Neuronal stem cell (in vitro differentiated cells): ENCODE measurements at regions not wholly inside any gene's neighbourhood (a gene's known extent, or its start where the extent isn't known, plus 50 kb on each side); places are given as distances from the start of the nearest gene placed in this dataset.

Experiments used
- DNase-seq: peaks from one replicate; pipeline ENCODE4 v3.0.0-alpha.2; 2013; ENCODE audit warnings: low spot score
- H2AFZ ChIP-seq: one replicate; pipeline ENCODE4 v1.6.1; 2013; ENCODE audit warnings: mild to moderate bottlenecking, low read length, inconsistent platforms
- H2AK5ac ChIP-seq: 2 replicates; pipeline ENCODE4 v1.6.1; 2013; ENCODE audit warnings: low read depth, mild to moderate bottlenecking, inconsistent platforms, low read length, moderate library complexity, mixed read lengths
- H2BK120ac ChIP-seq: 2 replicates; pipeline ENCODE4 v1.6.1; 2013; ENCODE audit warnings: low read depth, mild to moderate bottlenecking, inconsistent platforms, low read length, moderate library complexity, mixed read lengths
- H2BK12ac ChIP-seq: one replicate; pipeline ENCODE4 v1.6.1; 2013; ENCODE audit warnings: low read length, inconsistent platforms
- H2BK15ac ChIP-seq: 2 replicates; pipeline ENCODE4 v1.6.1; 2013; ENCODE audit warnings: mild to moderate bottlenecking, low read length, inconsistent platforms, mixed read lengths
- H2BK5ac ChIP-seq: one replicate; pipeline ENCODE4 v1.6.1; 2013; ENCODE audit warnings: inconsistent platforms, mild to moderate bottlenecking, low read length, moderate library complexity
- H3K14ac ChIP-seq: one replicate; pipeline ENCODE4 v1.6.1; 2013; ENCODE audit warnings: low read length, inconsistent platforms
- H3K18ac ChIP-seq: 2 replicates; pipeline ENCODE4 v1.6.1; 2013; ENCODE audit warnings: low read length, inconsistent platforms
- H3K23ac ChIP-seq: 2 replicates; pipeline ENCODE4 v1.6.1; 2013; ENCODE audit warnings: low read depth, mild to moderate bottlenecking, mixed read lengths, low read length, inconsistent platforms; ENCODE audit not compliant: poor library complexity
- H3K27ac ChIP-seq: replicated peaks from 3 replicates; pipeline ENCODE4 v1.5.1; 2013; ENCODE audit warnings: low read length, inconsistent platforms
- H3K27me3 ChIP-seq, 3 experiments: 2 replicates each; pipeline ENCODE4 v1.6.1; 2013; ENCODE audit warnings: low read length in 3 of 3, mild to moderate bottlenecking in 2 of 3, inconsistent platforms in 1 of 3, low read depth in 1 of 3, mixed read lengths in 1 of 3, moderate library complexity in 1 of 3; ENCODE audit not compliant: control insufficient read depth in 3 of 3, insufficient read depth in 3 of 3
- H3K36me3 ChIP-seq, 2 donors: replicated peaks in 1 of 2; 2 replicates each; pipeline ENCODE4 v1.6.1; 2013; ENCODE audit warnings: low read length in 2 of 2; ENCODE audit not compliant: control insufficient read depth in 2 of 2, insufficient read depth in 2 of 2
- H3K4ac ChIP-seq: 2 replicates; pipeline ENCODE4 v1.6.1; 2013; ENCODE audit warnings: inconsistent platforms, mild to moderate bottlenecking, low read length, moderate library complexity
- H3K4me1 ChIP-seq, 2 donors: 1 replicate in 1 of 2; 2 replicates in 1 of 2; pipeline ENCODE4 v1.6.1; 2013; ENCODE audit warnings: low read length in 2 of 2, low read depth in 1 of 2; ENCODE audit not compliant: control insufficient read depth in 2 of 2, insufficient read depth in 1 of 2
- H3K4me2 ChIP-seq: one replicate; pipeline ENCODE4 v1.6.1; 2013; ENCODE audit warnings: mild to moderate bottlenecking, low read length, inconsistent platforms; ENCODE audit not compliant: insufficient read depth, poor library complexity, severe bottlenecking
- H3K4me3 ChIP-seq, 2 donors: 2 replicates each; pipeline ENCODE4 v1.5.1; 2013; ENCODE audit warnings: low read length in 2 of 2, mild to moderate bottlenecking in 2 of 2, inconsistent platforms in 1 of 2, moderate library complexity in 1 of 2
- H3K79me1 ChIP-seq: one replicate; pipeline ENCODE4 v1.6.1; 2013; ENCODE audit warnings: low read depth, mild to moderate bottlenecking, inconsistent platforms, low read length, moderate library complexity
- H3K9ac ChIP-seq: one replicate; pipeline ENCODE4 v1.6.1; 2013; ENCODE audit warnings: mild to moderate bottlenecking, low read depth, low read length, inconsistent platforms; ENCODE audit not compliant: poor library complexity
- H3K9me3 ChIP-seq, 2 donors: replicated peaks in 1 of 2; 2 replicates each; pipeline versions ENCODE3 to v1.6.1; 2013; ENCODE audit warnings: low read length in 2 of 2, mild to moderate bottlenecking in 2 of 2, inconsistent platforms in 1 of 2, low read depth in 1 of 2, mixed read lengths in 1 of 2, moderate library complexity in 1 of 2; ENCODE audit not compliant: control insufficient read depth in 2 of 2, insufficient read depth in 1 of 2
- H4K8ac ChIP-seq: one replicate; pipeline ENCODE4 v1.6.1; 2013; ENCODE audit warnings: low read depth, mild to moderate bottlenecking, inconsistent platforms, low read length, moderate library complexity
- H4K91ac ChIP-seq: one replicate; pipeline ENCODE4 v1.6.1; 2013; ENCODE audit warnings: low read length, low read depth, mild to moderate bottlenecking, inconsistent platforms; ENCODE audit not compliant: poor library complexity
- WGBS, 2 donors: extraction: QIAGEN DNeasy Blood & Tissue Kit; methylation state at CpG; one replicate each; pipeline ENCODE4 v1.1.7; 2013; ENCODE audit warnings: missing lambda C conversion rate in 2 of 2, mixed read lengths in 1 of 2; ENCODE audit not compliant: insufficient read length in 2 of 2, insufficient replicate concordance in 1 of 2; ENCODE audit errors: extremely low coverage in 2 of 2; 5-methylcytosine and 5-hydroxymethylcytosine counted together

DNA sequence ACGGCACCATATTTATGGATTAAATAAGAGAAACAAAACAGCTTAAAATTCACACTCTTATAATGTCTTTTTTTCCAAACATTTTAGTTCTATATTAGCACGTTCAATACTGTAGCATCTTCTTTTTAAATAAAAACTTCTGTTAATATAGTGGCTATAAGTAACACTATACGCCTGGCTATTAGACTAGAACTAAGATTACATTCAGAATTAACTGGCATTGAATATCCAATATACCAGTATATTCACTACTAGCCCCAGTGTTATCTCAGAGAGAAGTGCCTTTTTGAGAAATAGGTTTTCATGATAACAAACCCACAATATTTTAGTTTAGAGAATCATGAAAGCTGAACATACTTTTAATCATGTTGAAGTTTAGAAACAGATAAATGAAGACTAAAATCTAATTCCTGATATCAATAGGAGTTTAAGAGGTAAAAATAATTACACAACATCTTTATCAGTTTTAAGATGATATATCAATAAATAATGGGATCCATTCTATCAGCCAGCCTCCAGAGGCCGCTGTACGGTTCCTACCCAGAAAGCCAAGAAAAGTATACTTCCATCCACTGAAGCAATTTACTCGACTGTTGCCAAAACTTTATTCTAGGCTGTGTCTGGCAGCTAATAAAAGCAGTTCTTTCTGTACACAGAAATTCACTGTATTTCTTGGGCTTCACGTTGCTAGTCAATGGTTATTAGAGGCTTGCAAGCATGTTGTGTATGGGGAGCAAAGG, 1113.4 kb upstream of the MIR17HG start:
- no peak for DNase-seq
- no peaks in the 10 kb centered on the region for H3K9me3 ChIP-seq
- H3K23ac ChIP-seq = no peak overlapping the region
- H3K36me3 ChIP-seq = no peaks in the 10 kb centered on the region
- no peaks in the 10 kb centered on the region for H3K79me1 ChIP-seq
- no peak overlapping the region for H3K4ac ChIP-seq
- no CpG with 5 or more reads among the region's 7 CpGs for WGBS, 2 donors
- H3K4me1 ChIP-seq = peaks cover 0 to 3% of the 10 kb centered on the region in 2 donors
- H3K27ac ChIP-seq = no peak overlapping the region
- no peak overlapping the region for H2AFZ ChIP-seq
- H2BK15ac ChIP-seq = no peak overlapping the region
- no peak overlapping the region for H3K18ac ChIP-seq
- H3K27me3 ChIP-seq = no peaks in the 10 kb centered on the region
- no peak overlapping the region for H2AK5ac ChIP-seq
- no peak overlapping the region for H3K4me3 ChIP-seq
- no peak overlapping the region for H4K8ac ChIP-seq
- H3K9ac ChIP-seq = no peak overlapping the region
- no peak overlapping the region for H3K4me2 ChIP-seq
- no peak overlapping the region for H2BK120ac ChIP-seq
- no peak overlapping the region for H2BK12ac ChIP-seq
- H2BK5ac ChIP-seq = no peak overlapping the region
- H3K14ac ChIP-seq = no peak overlapping the region
- no peak overlapping the region for H4K91ac ChIP-seq

DNA sequence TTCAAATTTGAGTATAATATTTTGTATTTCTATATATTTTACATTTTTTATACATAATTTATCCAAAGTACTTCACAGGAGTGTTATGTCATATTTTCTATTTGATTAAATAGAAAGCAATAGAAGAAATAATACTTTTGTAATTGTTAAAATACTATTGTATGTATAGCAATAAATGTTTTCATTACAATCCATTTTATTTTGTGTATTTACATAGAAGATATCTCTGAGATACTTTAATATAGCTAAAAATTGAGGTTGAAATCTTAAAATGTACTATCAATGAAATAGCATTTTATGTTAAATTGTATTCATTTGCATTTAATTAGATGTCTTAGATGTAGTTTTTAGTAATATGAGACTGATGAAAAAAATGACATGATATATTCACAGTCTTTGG, 1109.6 kb upstream of the MIR17HG start:
- H2AFZ ChIP-seq = peak overlapping the region; percentile 71
- H3K23ac ChIP-seq = no peak overlapping the region
- no peak for DNase-seq
- H3K18ac ChIP-seq = no peak overlapping the region
- no peak overlapping the region for H2BK15ac ChIP-seq
- no peaks in the 10 kb centered on the region for H3K27me3 ChIP-seq
- no peak overlapping the region for H2AK5ac ChIP-seq
- no peak overlapping the region for H4K91ac ChIP-seq
- H2BK5ac ChIP-seq = no peak overlapping the region
- H3K4me3 ChIP-seq = no peak overlapping the region
- H3K14ac ChIP-seq = no peak overlapping the region
- no peak overlapping the region for H3K4me2 ChIP-seq
- no peaks in the 10 kb centered on the region for H3K79me1 ChIP-seq
- H3K4ac ChIP-seq = no peak overlapping the region
- H4K8ac ChIP-seq = no peak overlapping the region
- H3K9ac ChIP-seq = no peak overlapping the region
- H3K9me3 ChIP-seq = no peaks in the 10 kb centered on the region
- H3K36me3 ChIP-seq = no peaks in the 10 kb centered on the region
- peaks cover 0 to 3% of the 10 kb centered on the region in 2 donors for H3K4me1 ChIP-seq
- no peak overlapping the region for H2BK120ac ChIP-seq
- H2BK12ac ChIP-seq = no peak overlapping the region
- no peak overlapping the region for H3K27ac ChIP-seq

DNA sequence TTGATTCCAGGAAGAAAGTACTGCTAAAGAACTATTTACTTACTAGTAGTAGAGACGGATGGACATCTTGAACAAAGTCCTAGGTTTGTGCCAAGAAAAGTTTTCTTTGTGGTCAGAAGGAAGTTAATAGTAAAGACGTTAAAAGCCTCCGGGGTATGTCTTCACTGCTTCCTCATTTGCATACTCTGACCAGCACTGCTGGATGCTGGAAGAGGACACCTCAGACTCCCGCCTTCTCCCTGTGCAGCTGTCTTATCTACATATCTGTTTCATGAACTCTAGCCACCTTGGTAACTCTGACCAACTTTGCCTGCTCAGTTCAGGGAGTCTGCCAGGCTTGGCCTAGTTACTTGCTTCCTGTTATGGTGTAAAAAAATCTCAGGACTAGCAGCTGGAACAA, 1109.1 kb upstream of the MIR17HG start:
- no peaks in the 10 kb centered on the region for H3K9me3 ChIP-seq
- no peak overlapping the region for H3K4me3 ChIP-seq
- WGBS, 2 donors = no CpG with 5 or more reads among the region's 4 CpGs
- H3K4ac ChIP-seq = no peak overlapping the region
- H3K9ac ChIP-seq = no peak overlapping the region
- peak overlapping the region; percentile 71 for H2AFZ ChIP-seq
- no peak overlapping the region for H2BK15ac ChIP-seq
- H3K4me2 ChIP-seq = no peak overlapping the region
- H2BK12ac ChIP-seq = no peak overlapping the region
- no peak overlapping the region for H2AK5ac ChIP-seq
- DNase-seq = no peak
- no peaks in the 10 kb centered on the region for H3K27me3 ChIP-seq
- no peak overlapping the region for H4K8ac ChIP-seq
- H3K27ac ChIP-seq = no peak overlapping the region
- H3K14ac ChIP-seq = no peak overlapping the region
- peaks cover 0 to 3% of the 10 kb centered on the region in 2 donors for H3K4me1 ChIP-seq
- H3K36me3 ChIP-seq = no peaks in the 10 kb centered on the region
- no peak overlapping the region for H2BK5ac ChIP-seq
- no peak overlapping the region for H4K91ac ChIP-seq
- H3K23ac ChIP-seq = no peak overlapping the region
- H3K79me1 ChIP-seq = no peaks in the 10 kb centered on the region
- H2BK120ac ChIP-seq = no peak overlapping the region
- H3K18ac ChIP-seq = no peak overlapping the region

DNA sequence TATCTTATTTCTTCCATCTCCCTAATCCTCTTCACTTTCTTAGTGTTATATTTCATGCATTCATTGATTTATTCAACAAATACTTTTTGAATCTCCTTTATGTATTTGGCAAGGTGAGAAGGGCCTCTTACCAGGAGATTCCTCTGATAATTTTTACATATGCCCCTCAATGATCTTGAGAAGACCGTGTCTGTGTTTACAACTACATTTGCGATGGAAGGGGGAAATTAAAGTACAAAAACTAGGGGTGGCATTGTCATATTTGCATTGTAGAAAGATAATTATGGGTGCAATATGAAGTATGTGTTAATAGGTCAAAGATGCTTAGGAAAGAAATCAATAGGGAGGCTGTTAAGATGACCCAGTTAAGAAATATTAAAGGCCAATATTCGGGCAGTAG, 1108.4 kb upstream of the MIR17HG start:
- H4K8ac ChIP-seq = no peak overlapping the region
- H3K4me1 ChIP-seq = peaks cover 0 to 3% of the 10 kb centered on the region in 2 donors
- H4K91ac ChIP-seq = no peak overlapping the region
- no peak overlapping the region for H2BK120ac ChIP-seq
- no peaks in the 10 kb centered on the region for H3K79me1 ChIP-seq
- H2AK5ac ChIP-seq = no peak overlapping the region
- no peak overlapping the region for H3K4me2 ChIP-seq
- WGBS, 2 donors = no CpG with 5 or more reads among the region's 3 CpGs
- H3K27ac ChIP-seq = no peak overlapping the region
- no peak overlapping the region for H2BK15ac ChIP-seq
- H3K4ac ChIP-seq = no peak overlapping the region
- no peaks in the 10 kb centered on the region for H3K27me3 ChIP-seq
- H3K14ac ChIP-seq = no peak overlapping the region
- no peaks in the 10 kb centered on the region for H3K36me3 ChIP-seq
- DNase-seq = no peak
- no peak overlapping the region for H2AFZ ChIP-seq
- H3K9ac ChIP-seq = no peak overlapping the region
- no peak overlapping the region for H2BK5ac ChIP-seq
- no peaks in the 10 kb centered on the region for H3K9me3 ChIP-seq
- H2BK12ac ChIP-seq = no peak overlapping the region
- no peak overlapping the region for H3K23ac ChIP-seq
- H3K18ac ChIP-seq = no peak overlapping the region
- no peak overlapping the region for H3K4me3 ChIP-seq
